Endothelial cell of umbilical vein (primary cell): ENCODE measurements at regions not wholly inside any gene's neighbourhood (a gene's known extent, or its start where the extent isn't known, plus 50 kb on each side); places are given as distances from the start of the nearest gene placed in this dataset.

Experiments used
- CTCF ChIP-seq, 2 donors: IDR thresholded peaks; 1 replicate in 1 of 2; 2 replicates in 1 of 2; pipeline ENCODE4 v1.5.1; 2011; ENCODE audit warnings: low read length in 2 of 2, mild to moderate bottlenecking in 2 of 2, moderate library complexity in 2 of 2, control low read depth in 1 of 2, inconsistent platforms in 1 of 2, low read depth in 1 of 2; ENCODE audit not compliant: insufficient read depth in 1 of 2; ENCODE audit errors: extremely low read depth in 1 of 2
- EZH2 ChIP-seq: IDR thresholded peaks from 2 replicates; pipeline ENCODE4 v1.6.1; 2012; ENCODE audit warnings: borderline replicate concordance, low read depth, mild to moderate bottlenecking, moderate library complexity, low read length, inconsistent platforms; ENCODE audit not compliant: severe bottlenecking
- GATA2 ChIP-seq: IDR thresholded peaks from 2 replicates; pipeline ENCODE4 v1.7.0; 2011; ENCODE audit warnings: low read depth, mild to moderate bottlenecking, moderate library complexity, mixed read lengths, low read length; ENCODE audit not compliant: insufficient read length, insufficient read depth
- JUN ChIP-seq: IDR thresholded peaks from 2 replicates; pipeline ENCODE4 v1.6.1; 2011; ENCODE audit warnings: borderline replicate concordance, low read depth; ENCODE audit not compliant: insufficient read length, insufficient read depth
- POLR2A ChIP-seq: IDR thresholded peaks from 2 replicates; pipeline ENCODE4 v1.6.1; 2012; ENCODE audit warnings: low read depth, mild to moderate bottlenecking, control low read depth, low read length
- POLR2AphosphoS5 ChIP-seq: IDR thresholded peaks from 2 replicates; pipeline ENCODE4 v1.6.1; 2012; ENCODE audit warnings: low read depth, mild to moderate bottlenecking, control low read depth, low read length, moderate library complexity; ENCODE audit not compliant: insufficient read depth

GRCh38 chr5:3359642-3360041, 236.0 kb upstream of the IRX1 start:
- no peak for TF ChIP-seq CTCF (IDR thresholded peaks at IDR 0.05; ENCODE audit: extremely low read depth in 1 of 2, insufficient read depth in 1 of 2, low read depth in 1 of 2, low read length in 2 of 2)
- no peak for TF ChIP-seq POLR2A
- no peak for TF ChIP-seq GATA2
- TF ChIP-seq EZH2, result no peak
- TF ChIP-seq POLR2AphosphoS5, result no peak
- TF ChIP-seq JUN, result no peak
